Inflammatory macrophage treated with lipopolysaccharide for 1 hour (primary cell): ENCODE measurements at regions not wholly inside any gene's neighbourhood (a gene's known extent, or its start where the extent isn't known, plus 50 kb on each side); places are given as distances from the start of the nearest gene placed in this dataset.
"Not testable (repeated sequence)": the region's sequence is repeated elsewhere in the genome, so short reads cannot be mapped to it uniquely, and the experiment has no call there.

Experiments
- DNase-seq, 2 donors: peaks; one replicate each; pipeline ENCODE4 v3.0.0-alpha.2; 2020 to 2022

DNA sequence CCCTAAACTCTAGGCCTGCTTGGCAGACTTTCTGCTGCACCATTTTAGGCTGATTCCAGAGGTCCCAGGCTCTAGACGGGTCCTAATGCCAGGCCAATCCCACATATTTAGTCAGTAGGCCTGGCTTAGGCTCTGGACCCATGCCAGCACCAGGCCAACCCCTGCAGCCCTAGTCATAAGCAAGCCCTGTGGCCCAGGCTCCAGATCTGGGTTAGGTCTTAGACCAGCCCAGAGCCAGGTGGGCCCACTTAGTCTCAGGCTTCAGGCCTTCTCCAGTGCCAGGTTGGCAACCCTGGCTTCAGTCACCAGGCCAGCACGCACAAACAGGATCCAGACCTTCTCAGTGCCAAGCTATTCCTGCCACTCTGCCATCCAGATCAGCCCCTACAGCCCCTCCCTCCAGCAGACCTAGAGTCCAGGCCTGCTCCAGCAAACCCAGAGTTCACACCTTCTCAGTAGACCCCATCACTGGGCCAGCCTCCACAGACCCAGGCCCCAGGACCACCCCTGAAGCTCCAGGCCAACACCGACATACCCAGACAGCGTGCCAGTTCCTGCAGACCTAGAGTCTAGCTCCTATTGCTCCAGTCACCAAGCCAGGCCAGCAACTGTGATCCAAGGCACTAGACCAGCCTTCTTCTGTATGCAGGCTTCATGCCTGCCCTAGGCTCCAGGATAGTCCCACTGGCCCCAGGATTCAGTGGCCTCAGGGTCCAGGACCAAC, 467.6 kb downstream of the RWDD3 start:
- no peak for DNase-seq

DNA sequence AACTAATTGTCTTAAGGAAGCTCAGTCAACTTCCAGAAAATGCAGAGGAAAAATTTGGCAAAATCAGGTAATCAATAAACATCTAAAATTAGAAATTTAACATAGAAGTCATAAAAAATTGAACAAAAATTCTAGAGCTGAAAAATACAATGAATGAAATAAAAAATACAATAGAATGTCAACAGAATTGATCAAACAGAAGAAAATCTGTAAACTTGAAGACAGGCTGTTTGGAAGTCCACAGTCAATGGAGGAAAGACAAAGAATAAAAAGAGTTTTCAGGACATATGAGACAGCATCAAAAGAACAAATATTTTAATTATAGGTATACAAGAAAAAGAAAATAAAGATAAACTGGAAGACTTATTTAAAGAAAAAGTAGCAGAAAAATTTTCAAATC, 469.0 kb downstream of the RWDD3 start:
- DNase-seq = no peak

- no peak for DNase-seq
Observed at GRCh38 chr1:95716097-95716496, 482.1 kb downstream of the RWDD3 start.

- DNase-seq = no peak
Observed at GRCh38 chr1:95716550-95716949, 482.5 kb downstream of the RWDD3 start.

GRCh38 chr1:95723346-95723745, 489.3 kb downstream of the RWDD3 start:
- no peak for DNase-seq

DNA sequence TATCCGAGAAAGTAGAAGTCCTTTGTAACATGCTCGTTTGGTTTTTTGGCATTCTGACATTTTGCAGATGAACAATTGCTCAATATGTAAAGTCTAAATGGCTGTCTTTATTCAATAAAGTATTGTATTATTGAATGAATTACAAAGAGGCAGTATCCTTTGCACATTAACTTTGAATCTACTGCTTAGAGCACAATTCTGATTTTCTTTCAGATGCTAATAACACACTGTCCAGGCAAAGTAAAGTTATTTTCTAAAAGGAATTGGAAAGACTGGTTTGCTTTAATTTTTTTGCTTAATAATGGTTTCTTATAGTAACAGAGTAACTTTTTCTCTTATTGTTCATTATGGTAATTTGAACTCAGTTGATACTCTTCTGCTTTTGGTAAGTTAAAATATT, 494.8 kb downstream of the RWDD3 start:
- no peak for DNase-seq

DNA sequence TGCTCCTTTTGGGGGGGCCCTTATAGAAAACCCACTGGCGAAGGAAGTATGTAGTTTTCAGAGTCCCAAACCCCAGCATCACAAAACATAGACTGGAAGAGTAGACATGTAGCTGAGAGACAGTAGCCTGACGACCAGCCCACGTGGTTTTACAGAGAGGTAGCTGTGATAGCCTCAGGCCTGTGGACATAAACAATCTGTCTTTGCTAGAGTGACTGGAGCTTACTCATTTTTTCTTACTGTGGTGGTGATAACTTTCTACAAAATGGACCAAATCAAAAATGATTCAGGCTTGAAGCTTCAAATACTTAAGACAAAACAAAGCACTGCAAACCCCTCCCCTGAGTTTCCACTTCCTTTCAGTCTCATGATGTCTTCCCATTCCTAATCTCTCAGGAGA, 497.0 kb downstream of the RWDD3 start:
- no peak for DNase-seq

DNA sequence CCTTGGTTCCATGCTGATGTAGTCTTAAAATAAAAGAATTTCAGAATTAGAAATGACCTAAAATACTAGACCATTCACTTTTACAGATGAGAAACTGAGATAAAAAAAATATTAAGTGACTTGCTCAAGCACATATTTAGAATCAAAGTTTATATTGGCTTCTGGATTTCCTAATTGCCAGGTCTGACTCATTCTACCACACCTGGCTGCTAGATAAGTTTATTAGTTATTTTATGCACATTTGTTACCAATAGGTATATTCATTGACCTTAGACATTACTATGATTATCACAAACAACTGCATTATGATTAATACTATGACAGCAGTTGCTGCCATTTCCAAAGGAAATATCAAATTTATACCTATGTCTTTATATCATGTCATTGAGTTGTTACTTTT, 497.5 kb downstream of the RWDD3 start:
- no peak for DNase-seq

DNA sequence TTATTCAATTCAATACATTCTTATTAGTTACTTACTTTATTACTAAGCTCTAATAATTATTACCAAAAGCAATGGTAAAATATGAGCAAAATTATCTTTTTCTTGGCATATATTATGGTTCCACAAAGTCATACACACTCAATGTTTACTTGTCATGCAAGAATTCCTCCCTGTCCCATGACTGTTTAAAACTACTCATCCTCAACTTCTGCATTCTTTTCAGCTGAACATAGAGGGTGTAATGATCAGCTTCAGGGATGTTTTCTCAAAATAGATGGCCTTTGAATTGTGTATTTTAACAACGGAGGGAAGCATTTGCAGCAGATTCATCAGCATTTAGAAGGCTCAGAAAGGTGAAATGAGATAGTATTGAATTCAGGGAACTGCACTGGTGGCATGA, 499.0 kb downstream of the RWDD3 start:
- DNase-seq = no peak

DNA sequence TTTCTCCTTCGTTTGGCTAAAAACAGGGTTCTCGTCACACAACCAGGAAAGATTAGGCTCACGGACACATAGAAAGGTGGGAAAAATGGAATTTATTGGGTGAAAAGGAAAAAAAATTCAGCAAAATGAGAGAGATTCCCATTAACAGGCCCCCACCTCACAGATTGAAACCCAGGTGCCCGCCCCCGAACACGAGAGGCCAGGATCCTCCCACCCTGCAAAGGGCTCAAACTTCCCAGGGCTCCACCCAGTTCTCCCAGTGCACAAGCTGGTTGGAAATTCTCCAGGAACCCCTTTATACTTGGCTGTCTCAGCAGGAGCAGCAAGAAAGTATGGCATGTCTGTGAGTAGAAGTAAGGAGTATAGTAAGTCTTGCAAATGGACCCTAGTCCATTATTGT, 499.7 kb downstream of the RWDD3 start:
- DNase-seq = no peak

GRCh38 chr1:95734560-95734959, 500.6 kb downstream of the RWDD3 start:
- no peak for DNase-seq

- no peak for DNase-seq
Observed at GRCh38 chr1:95742591-95743089, 508.6 kb downstream of the RWDD3 start.

- no peak for DNase-seq
Observed at GRCh38 chr1:95744731-95745130, 510.7 kb downstream of the RWDD3 start.

GRCh38 chr1:95752515-95753381, 518.7 kb downstream of the RWDD3 start:
- DNase-seq = no peak

DNA sequence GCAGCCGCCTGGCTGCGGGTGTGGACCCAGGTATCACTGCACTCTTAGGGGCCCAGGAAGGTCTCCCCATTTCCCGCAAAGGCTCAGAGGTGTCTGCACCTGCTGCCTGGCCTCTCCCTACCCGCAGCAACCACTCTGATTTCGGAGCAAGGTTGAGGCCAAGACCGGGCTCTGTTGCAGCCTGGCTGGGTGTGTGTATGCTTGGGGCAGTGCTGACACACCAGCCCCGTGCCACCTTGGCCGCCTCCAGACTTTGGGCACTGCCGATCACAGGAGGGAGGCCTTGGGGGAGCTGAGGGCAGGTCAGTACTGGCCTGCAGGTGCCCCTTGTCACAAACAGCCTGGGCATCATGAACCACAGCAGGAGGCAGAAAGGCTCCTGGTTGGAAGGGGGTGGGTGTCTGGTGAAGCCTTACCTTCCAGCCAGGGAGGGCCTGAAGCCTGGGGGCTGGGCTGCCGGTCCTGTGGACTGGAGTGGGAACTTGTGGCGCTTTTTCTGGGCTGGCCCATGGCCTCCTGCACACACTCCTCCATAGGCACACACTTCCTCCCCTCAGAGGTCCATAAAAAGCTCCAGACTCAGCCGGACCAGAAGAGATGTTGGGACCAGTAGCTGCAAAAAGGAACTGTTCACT, 519.5 kb downstream of the RWDD3 start:
- DNase-seq = no peak

DNA sequence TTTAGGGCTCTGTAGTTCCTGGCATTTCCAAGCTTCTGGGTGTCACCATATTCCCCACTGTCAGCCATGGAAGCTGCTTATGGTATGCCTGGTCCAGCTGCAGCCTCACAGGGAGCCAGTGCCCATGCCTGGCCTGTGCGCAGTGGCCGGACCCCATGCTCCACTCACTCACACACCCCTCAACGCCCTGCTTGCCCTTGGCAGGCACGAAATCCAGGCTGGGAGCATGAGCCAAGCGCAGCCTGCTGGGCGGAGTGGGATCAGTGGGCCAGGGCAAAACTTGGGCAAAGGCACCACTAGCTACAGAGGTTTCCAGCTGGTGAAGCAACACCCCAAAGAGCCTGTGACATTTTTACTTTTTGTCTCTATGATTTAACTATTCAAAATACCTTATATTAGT, 520.4 kb downstream of the RWDD3 start:
- DNase-seq = no peak

DNA sequence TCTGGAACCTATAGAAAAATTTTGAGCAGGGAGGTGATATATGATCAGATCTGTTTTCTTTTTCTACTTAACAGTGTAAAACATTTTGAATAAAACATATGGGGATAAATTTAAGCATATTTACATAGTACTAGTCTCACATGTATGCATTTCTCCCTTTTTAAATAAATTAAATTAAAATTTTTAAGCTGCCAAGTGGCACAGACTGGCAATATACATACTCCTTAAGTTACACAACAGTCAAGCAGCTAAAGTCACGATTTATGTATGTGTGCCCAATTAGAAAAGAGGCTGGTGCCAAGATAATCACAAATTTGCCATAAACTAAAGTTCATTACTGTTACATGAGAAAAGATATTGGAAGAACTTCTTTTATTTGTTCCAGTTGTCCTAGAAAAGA, 532.0 kb downstream of the RWDD3 start:
- DNase-seq = no peak

DNA sequence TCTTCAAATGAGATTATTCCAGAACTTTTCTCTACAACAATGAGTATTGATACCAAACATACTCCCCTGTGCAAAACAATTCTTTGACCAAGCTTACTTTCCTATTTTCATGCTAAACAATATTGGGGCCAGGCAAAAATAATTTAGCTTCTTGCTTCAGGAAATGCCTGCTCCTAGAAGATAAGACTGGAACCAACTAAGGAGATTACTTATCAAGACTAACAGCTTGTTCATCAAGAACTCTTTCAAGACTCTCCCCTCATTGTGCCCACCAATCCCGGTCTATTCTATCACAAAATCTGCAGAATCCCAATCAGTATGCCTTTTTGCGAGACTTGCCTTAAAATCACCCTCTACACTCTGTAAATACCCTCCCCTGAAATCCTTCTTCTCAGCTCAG, 536.6 kb downstream of the RWDD3 start:
- no peak for DNase-seq

- DNase-seq = no peak
Observed at GRCh38 chr1:95778217-95778616, 544.2 kb downstream of the RWDD3 start.

- DNase-seq = no peak
Observed at GRCh38 chr1:95780836-95781235, 546.8 kb downstream of the RWDD3 start.

GRCh38 chr1:95790136-95790535, 556.1 kb downstream of the RWDD3 start:
- DNase-seq = no peak

DNA sequence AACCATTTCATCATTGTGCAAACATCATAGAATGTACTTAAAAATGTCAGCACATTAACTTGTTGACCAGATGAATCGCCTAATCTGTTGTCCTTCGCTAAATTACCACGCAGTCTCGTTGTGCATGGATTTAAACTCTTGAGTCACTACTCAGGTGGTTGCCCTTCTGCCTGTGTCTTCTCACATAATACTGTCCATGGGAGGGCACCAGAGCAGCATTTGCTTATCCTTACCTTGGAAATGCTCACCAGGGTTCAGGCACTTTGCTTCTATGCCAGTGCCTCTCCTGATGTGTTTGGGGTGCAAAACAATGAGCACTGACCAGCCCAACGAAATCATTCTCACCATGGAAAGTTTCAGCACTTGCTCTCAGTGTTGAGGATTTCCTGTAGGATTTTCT, 559.9 kb downstream of the RWDD3 start:
- no peak for DNase-seq

DNA sequence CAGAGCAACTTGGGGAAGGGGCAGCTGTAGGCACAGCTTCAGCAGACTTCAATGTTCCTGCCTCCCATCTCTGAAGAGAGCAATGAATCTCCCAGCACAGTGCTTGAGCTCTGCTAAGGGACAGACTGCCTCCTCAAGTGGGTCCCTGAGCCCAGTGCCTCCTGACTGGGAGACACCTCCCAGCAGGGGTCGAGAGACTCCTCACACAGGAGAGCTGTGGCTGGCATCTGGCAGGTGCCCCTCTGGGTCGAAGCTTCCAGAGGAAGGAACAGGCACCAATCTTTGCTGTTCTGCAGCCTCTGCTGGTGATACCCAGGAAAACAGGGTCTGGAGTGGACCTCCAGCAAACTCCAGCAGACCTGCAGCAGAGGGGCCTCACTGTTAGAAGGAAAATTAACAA, 563.8 kb downstream of the RWDD3 start:
- not testable (repeated sequence) for DNase-seq

DNA sequence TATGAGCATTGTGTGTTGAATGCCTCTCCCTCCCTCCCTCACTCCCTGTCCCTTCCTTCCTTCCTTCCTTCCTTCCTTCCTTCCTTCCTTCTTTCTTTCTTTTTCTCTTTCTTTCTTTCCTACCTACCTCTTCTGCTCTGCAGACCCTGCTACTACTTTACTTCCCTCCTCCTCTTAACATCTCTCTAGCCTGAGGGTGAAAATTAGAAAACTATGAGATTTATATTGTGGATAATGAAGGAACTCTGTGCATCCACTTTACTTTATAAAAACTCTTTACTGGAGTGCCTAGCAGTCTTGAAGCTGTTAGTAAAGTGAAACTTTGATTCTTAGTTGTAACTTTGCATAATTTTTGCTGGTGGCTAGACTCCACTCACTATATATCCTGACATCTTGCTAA, 572.2 kb downstream of the RWDD3 start:
- no peak for DNase-seq
